SIG-M5 (cell line): ENCODE measurements at regions not wholly inside any gene's neighbourhood (a gene's known extent, or its start where the extent isn't known, plus 50 kb on each side); places are given as distances from the start of the nearest gene placed in this dataset.

Experiments used
- DNase-seq: peaks from one replicate; lab custom pipeline; 2025; lab: John Stamatoyannopoulos, UW

- DNase-seq = no peak
These were observed 51.0 kb downstream of the FAT4 start for GRCh38 chr4:125365731-125366130.

- no peak for DNase-seq
These were observed 53.4 kb downstream of the FAT4 start for GRCh38 chr4:125368146-125368545.

- DNase-seq = no peak
These were observed 53.9 kb downstream of the FAT4 start for GRCh38 chr4:125368671-125369081.

- no peak for DNase-seq
These were observed 54.3 kb downstream of the FAT4 start for GRCh38 chr4:125369098-125369497.

DNA sequence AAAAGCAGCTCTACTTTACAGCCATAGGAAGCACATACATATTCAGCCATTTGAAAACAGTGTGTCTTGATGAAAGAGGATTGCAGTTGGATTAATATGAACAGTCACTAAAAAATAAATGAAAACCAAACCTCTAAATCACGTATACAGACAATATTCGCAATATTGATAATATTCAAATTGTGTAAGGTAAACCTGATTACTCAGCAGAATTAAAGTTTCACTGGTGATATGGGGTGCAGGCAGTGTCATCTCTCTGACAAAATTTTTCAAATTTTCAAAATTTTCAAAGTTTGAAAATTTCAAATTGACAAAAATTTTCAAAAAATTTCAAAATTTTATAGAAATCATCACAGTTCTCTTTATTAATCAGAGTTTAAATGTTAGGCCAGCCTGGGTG, 55.7 kb downstream of the FAT4 start:
- no peak for DNase-seq

GRCh38 chr4:125382995-125383394, 68.2 kb downstream of the FAT4 start:
- DNase-seq = no peak

- DNase-seq = no peak
These were observed 73.0 kb downstream of the FAT4 start for GRCh38 chr4:125387770-125388169.

GRCh38 chr4:125388613-125389012, 73.9 kb downstream of the FAT4 start:
- no peak for DNase-seq

DNA sequence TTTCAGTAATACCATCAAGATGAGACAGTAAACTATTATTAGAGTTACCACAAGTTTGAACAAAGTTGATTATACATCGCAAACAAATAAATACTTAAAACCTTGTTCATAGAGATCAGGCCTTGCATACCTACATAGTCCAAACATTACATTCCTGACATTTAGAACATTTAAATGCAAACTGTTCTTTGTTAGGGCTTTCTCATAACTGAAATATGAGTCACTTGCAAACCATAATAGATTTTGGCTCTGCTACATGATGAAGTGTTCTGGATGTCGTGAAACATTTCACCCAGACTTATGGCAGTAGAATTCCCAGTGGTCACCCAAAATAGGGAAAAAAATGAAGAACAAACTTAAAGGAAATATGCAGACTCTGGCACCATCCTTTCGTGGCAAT, 75.0 kb downstream of the FAT4 start:
- no peak for DNase-seq

DNA sequence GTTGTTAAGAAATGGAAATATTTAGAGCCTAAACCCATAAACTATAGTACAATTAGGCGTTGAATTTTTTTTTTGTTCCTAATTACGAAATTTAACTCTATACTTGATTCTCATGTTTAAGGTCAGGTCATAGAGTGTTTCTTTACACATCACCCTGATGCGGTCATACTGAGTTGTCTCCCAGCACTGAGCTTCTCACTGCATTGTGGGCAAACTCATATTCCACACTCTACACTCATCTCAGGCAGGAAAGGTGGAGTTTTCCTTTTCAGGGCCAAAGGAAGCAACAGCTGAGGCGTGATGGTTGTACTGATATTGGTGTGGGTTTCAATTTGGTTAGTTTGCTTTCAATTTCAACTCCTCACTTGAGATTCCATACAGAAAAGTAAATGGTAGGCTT, 75.4 kb downstream of the FAT4 start:
- DNase-seq = no peak

DNA sequence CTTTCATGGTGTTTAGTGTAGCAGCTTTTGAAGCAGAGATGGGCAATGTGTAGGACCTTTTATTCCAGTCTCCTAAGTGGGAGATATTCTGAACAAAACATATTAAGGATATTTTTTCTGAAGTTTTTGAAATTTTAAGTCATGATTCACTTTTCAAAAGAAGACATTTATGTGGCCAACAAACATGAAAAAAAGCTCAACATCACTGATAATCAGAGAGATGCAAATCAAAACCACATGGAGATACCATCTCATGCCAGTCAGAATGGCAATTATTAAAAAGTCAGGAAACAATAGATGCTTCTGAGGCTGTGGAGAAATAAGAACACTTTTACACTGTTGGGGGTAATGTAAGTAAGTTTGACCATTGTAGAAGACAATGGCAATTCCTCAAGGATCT, 76.0 kb downstream of the FAT4 start:
- DNase-seq = no peak

DNA sequence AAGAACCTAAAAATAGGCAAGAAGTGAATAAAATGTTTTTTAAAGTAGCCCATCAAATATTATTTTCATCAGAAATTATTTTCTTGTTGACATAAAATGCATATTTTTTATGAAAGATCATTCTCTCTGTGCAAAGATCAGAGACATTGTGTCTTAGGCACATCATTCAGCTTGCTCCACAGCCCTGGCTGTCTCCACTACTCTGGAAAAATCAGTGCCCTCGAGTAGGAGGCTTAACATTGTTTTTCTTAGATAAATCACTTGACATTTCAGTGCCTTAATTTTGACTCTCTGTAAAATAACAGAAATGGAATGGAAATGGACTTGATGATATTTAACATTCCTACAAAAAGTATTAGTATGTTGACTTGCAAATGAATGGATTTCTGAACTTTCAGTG, 77.9 kb downstream of the FAT4 start:
- DNase-seq = no peak

GRCh38 chr4:125393825-125394224, 79.1 kb downstream of the FAT4 start:
- DNase-seq = no peak

GRCh38 chr4:125397226-125397625, 82.5 kb downstream of the FAT4 start:
- no peak for DNase-seq

DNA sequence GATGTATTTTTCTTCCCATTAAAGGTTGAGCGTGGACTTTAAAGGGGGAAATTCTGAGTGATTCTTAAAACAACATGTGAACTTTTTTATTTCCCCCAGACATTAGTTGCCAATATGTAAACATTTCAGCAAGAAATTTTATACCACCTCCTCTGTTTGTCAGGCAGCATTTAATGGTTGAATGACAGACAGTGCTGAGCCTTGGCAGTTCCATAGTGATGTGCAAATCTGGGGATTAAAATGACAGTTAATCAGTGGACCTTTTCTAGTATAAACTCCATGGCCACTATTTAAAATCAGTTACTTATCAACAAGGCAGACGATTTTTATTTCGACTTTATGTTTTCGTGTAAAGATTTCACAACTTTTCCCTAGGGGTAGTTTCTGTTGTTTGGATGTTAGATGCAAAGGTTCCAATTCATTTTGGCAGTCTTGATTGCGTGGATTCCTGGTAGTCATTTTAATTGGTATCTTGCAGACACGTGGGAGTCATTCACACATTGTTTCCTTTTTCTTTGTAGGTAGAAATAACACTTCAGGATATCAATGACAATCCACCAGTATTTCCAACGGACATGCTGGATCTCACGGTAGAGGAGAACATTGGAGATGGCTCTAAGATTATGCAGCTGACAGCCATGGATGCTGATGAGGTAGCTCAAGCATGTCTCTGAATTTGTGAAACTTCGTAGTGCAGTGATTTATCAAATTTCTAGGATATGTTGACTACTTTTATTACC, 83.7 kb downstream of the FAT4 start:
- DNase-seq = no peak

GRCh38 chr4:125400756-125401155, 86.0 kb downstream of the FAT4 start:
- DNase-seq = no peak

GRCh38 chr4:125401784-125402183, 87.0 kb downstream of the FAT4 start:
- no peak for DNase-seq

DNA sequence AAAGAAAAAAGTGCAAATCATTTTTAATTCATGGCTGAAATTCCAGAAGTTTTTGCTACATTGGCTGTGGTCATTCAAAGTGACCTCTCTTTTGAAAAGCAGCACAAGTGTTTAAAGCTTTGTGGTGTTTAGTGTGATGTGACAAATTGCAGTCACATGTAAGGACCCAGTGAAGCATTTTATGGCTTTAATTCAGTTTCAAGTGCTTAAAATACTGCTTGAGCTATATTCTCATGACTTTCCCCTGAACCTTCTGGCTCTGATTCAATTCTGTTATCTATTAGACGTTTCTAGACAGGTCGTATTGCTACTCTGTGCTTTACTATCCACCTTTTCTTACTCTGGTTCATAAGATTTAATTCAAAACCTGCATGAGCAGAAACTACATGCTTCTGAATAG, 105.8 kb downstream of the FAT4 start:
- DNase-seq = no peak

- no peak for DNase-seq
These were observed 106.8 kb downstream of the FAT4 start for GRCh38 chr4:125421547-125421946.

GRCh38 chr4:125423124-125423523, 108.4 kb downstream of the FAT4 start:
- DNase-seq = no peak

GRCh38 chr4:125428832-125429231, 114.1 kb downstream of the FAT4 start:
- DNase-seq = no peak

- no peak for DNase-seq
These were observed 115.3 kb downstream of the FAT4 start for GRCh38 chr4:125430086-125430485.

- DNase-seq = no peak
These were observed 117.3 kb downstream of the FAT4 start for GRCh38 chr4:125432078-125432477.

DNA sequence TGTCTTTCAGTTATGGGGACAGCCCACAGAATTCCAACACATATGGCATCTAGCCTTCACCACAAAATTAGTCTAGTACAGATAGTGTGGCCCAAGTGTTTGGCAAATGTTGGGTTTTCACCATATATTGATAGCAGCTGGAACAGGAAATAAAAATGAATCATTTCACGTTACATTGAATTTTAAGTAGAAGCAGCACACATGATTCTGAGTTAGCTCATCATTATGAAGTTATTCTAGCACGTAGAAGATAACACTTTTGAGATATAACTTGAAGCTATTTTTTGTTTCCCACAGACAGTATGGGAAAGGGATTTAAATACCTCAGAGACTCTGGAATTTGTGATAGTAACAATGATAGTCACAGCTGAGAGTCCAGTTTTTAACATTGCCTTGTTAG, 118.7 kb downstream of the FAT4 start:
- DNase-seq = no peak
